H1 (cell line): ENCODE measurements at regions not wholly inside any gene's neighbourhood (a gene's known extent, or its start where the extent isn't known, plus 50 kb on each side); places are given as distances from the start of the nearest gene placed in this dataset.

Experiments
- CTCF ChIA-PET: fragments of 300-600 bp; sonication (Branson Sonifier 250); formaldehyde crosslinking; loops from one replicate; lab custom pipeline; 2021; ENCODE audit not compliant: partially characterized antibody; lab: Charles Lee
- POLR2A ChIA-PET: fragments of 300-600 bp; sonication (Branson Sonifier 250); formaldehyde crosslinking; loops from one replicate; lab custom pipeline; 2021; ENCODE audit warnings: inconsistent platforms; ENCODE audit not compliant: partially characterized antibody; lab: Charles Lee
- DNase-seq, 2 experiments: peaks; one replicate each; pipeline versions ENCODE4 v3.0.0 to v3.0.0-alpha.2; 2010 to 2022; ENCODE audit warnings: low spot score in 2 of 2, low read depth in 1 of 2, mixed read lengths in 1 of 2
- FAIRE-seq: peaks from 2 replicates; lab custom pipeline; 2011; peaks lifted over from hg19 to GRCh38; lab: Jason Lieb, UNC
- H2AFZ ChIP-seq: 2 replicates; pipeline ENCODE4 v1.8.1; 2012; ENCODE audit warnings: low read length, inconsistent platforms
- H2AK5ac ChIP-seq: 2 replicates; pipeline ENCODE4 v1.6.1; 2013; ENCODE audit warnings: low read depth, low read length
- H2BK120ac ChIP-seq: replicated peaks from 2 replicates; pipeline ENCODE3; 2013; ENCODE audit warnings: low read depth, low read length, inconsistent platforms
- H2BK12ac ChIP-seq: 2 replicates; pipeline ENCODE4 v1.6.1; 2013; ENCODE audit warnings: low read depth, low read length
- H2BK15ac ChIP-seq: 2 replicates; pipeline ENCODE4 v1.6.1; 2013; ENCODE audit warnings: low read length
- H2BK20ac ChIP-seq: 2 replicates; pipeline ENCODE4 v1.6.1; 2013; ENCODE audit warnings: low read length
- H2BK5ac ChIP-seq: 2 replicates; pipeline ENCODE4 v1.6.1; 2013; ENCODE audit warnings: low read depth, low read length
- H3K14ac ChIP-seq: 2 replicates; pipeline ENCODE4 v1.6.1; 2013; ENCODE audit warnings: inconsistent platforms; ENCODE audit not compliant: insufficient read length
- H3K18ac ChIP-seq: 2 replicates; pipeline ENCODE4 v1.6.1; 2013; ENCODE audit warnings: low read length; ENCODE audit errors: extremely low read depth
- H3K23ac ChIP-seq: 2 replicates; pipeline ENCODE4 v1.6.1; 2013; ENCODE audit warnings: inconsistent platforms; ENCODE audit not compliant: insufficient read length
- H3K23me2 ChIP-seq: 2 replicates; pipeline ENCODE4 v1.6.1; 2013; ENCODE audit warnings: low read depth, low read length
- H3K27ac ChIP-seq: 2 replicates; pipeline ENCODE4 v1.6.1; 2011; ENCODE audit warnings: low read depth, low read length, inconsistent platforms
- H3K27me3 ChIP-seq, 4 experiments: replicated peaks in 1 of 4; 1 replicate in 1 of 4; 2 replicates in 3 of 4; pipeline versions ENCODE4 v1.6.1 to v1.8.1; 2011 to 2013; ENCODE audit warnings: low read length in 3 of 4, mild to moderate bottlenecking in 3 of 4, inconsistent platforms in 2 of 4, mixed read lengths in 2 of 4, moderate library complexity in 1 of 4; ENCODE audit not compliant: control insufficient read depth in 3 of 4, insufficient read depth in 3 of 4; ENCODE audit errors: extremely low read depth in 1 of 4
- H3K36me3 ChIP-seq, 4 experiments: 2 replicates each; pipeline versions ENCODE4 v1.6.1 to v1.8.1; 2011 to 2013; ENCODE audit warnings: mild to moderate bottlenecking in 4 of 4, low read length in 3 of 4, moderate library complexity in 2 of 4, control low read depth in 1 of 4, inconsistent platforms in 1 of 4; ENCODE audit not compliant: insufficient read depth in 4 of 4, control insufficient read depth in 2 of 4
- H3K4ac ChIP-seq: replicated peaks from 2 replicates; pipeline ENCODE3; 2013; ENCODE audit warnings: low read length, low read depth, mixed read lengths, inconsistent platforms; ENCODE audit not compliant: insufficient read length
- H3K4me1 ChIP-seq, 4 experiments: replicated peaks in 1 of 4; 1 replicate in 1 of 4; 2 replicates in 3 of 4; pipeline versions ENCODE4 v1.6.1 to v1.8.1; 2011 to 2013; ENCODE audit warnings: low read length in 3 of 4, inconsistent platforms in 2 of 4, mixed read lengths in 1 of 4; ENCODE audit not compliant: insufficient read depth in 4 of 4, control insufficient read depth in 3 of 4
- H3K4me2 ChIP-seq, 2 experiments: 2 replicates each; pipeline versions ENCODE4 v1.6.1 to v1.8.1; 2011 to 2013; ENCODE audit warnings: low read depth in 2 of 2, low read length in 2 of 2, control low read depth in 1 of 2, inconsistent platforms in 1 of 2, mild to moderate bottlenecking in 1 of 2; ENCODE audit not compliant: insufficient read depth in 1 of 2
- H3K4me3 ChIP-seq, 4 experiments: fragments of 200-600, 300-600 bp in 1 of 4; sonication (generic), shearing (Covaris generic), sonication (Bioruptor Twin) in 1 of 4; 2 replicates each; pipeline versions ENCODE4 v1.5.1 to v1.8.1; 2011 to 2016; ENCODE audit warnings: low read length in 4 of 4, low read depth in 3 of 4, control low read depth in 2 of 4, inconsistent platforms in 2 of 4, mild to moderate bottlenecking in 2 of 4, mixed read lengths in 1 of 4, moderate library complexity in 1 of 4; ENCODE audit not compliant: insufficient read depth in 2 of 4; ENCODE audit errors: extremely low read depth in 1 of 4
- H3K56ac ChIP-seq: replicated peaks from 2 replicates; pipeline ENCODE3; 2013; ENCODE audit warnings: low read depth, mild to moderate bottlenecking, mixed read lengths, low read length, inconsistent platforms; ENCODE audit not compliant: insufficient read length
- H3K79me1 ChIP-seq: 2 replicates; pipeline ENCODE4 v1.6.1; 2013; ENCODE audit warnings: low read depth, low read length, control low read depth
- H3K79me2 ChIP-seq, 2 experiments: 2 replicates each; pipeline versions ENCODE4 v1.6.1 to v1.8.1; 2012 to 2013; ENCODE audit warnings: low read length in 2 of 2, mild to moderate bottlenecking in 2 of 2, inconsistent platforms in 1 of 2; ENCODE audit not compliant: insufficient read depth in 2 of 2, control insufficient read depth in 1 of 2
- H3K9ac ChIP-seq, 4 experiments: replicated peaks in 1 of 4; 1 replicate in 1 of 4; 2 replicates in 3 of 4; pipeline versions ENCODE4 v1.6.1 to v1.8.1; 2011 to 2013; ENCODE audit warnings: low read depth in 3 of 4, low read length in 3 of 4, control low read depth in 2 of 4, mild to moderate bottlenecking in 2 of 4, moderate library complexity in 2 of 4, inconsistent platforms in 1 of 4; ENCODE audit errors: extremely low read depth in 1 of 4
- H3K9me3 ChIP-seq, 2 experiments: 2 replicates each; pipeline versions ENCODE4 v1.6.1 to v1.8.1; 2012 to 2013; ENCODE audit warnings: mild to moderate bottlenecking in 2 of 2, moderate library complexity in 2 of 2, control low read depth in 1 of 2, inconsistent platforms in 1 of 2, low read depth in 1 of 2, low read length in 1 of 2, mixed read lengths in 1 of 2; ENCODE audit not compliant: insufficient read depth in 2 of 2
- H4K20me1 ChIP-seq, 2 experiments: replicated peaks in 1 of 2; 2 replicates each; pipeline versions ENCODE3 to v1.8.1; 2011 to 2013; ENCODE audit warnings: inconsistent platforms in 2 of 2, low read length in 2 of 2, mild to moderate bottlenecking in 1 of 2; ENCODE audit not compliant: insufficient read depth in 2 of 2, control insufficient read depth in 1 of 2
- H4K5ac ChIP-seq: 2 replicates; pipeline ENCODE4 v1.6.1; 2013; ENCODE audit warnings: low read length, low read depth, mixed read lengths, inconsistent platforms; ENCODE audit not compliant: insufficient read length
- H4K8ac ChIP-seq: 2 replicates; pipeline ENCODE4 v1.8.0; 2013; ENCODE audit warnings: mild to moderate bottlenecking, moderate library complexity, low read length, inconsistent platforms; ENCODE audit not compliant: insufficient read depth; ENCODE audit errors: extremely low read depth
- H4K91ac ChIP-seq: replicated peaks from 2 replicates; pipeline ENCODE3; 2013; ENCODE audit warnings: low read length, mixed read lengths, inconsistent platforms; ENCODE audit not compliant: insufficient read length
- BCL11A ChIP-seq, 2 experiments: IDR thresholded peaks; one replicate each; pipeline ENCODE4 v1.6.1; 2011; ENCODE audit warnings: low read depth in 2 of 2, low read length in 2 of 2, mild to moderate bottlenecking in 2 of 2
- CBX8 ChIP-seq: fragments of 300-800, 300-1000 bp; sonication (generic); IDR thresholded peaks from 2 replicates; pipeline ENCODE4 v1.7.1; 2016; ENCODE audit warnings: low read depth, low read length, borderline replicate concordance
- CEBPB ChIP-seq: IDR thresholded peaks from 2 replicates; pipeline ENCODE4 v1.6.1; 2012; ENCODE audit warnings: low read depth, low read length
- CHD2 ChIP-seq: IDR thresholded peaks from 2 replicates; pipeline ENCODE4 v1.6.1; 2012; ENCODE audit warnings: low read length, improper control_type of control experiment
- EP300 ChIP-seq, 2 experiments: IDR thresholded peaks; 1 replicate in 1 of 2; 2 replicates in 1 of 2; pipeline ENCODE4 v1.6.1; 2011 to 2012; ENCODE audit warnings: low read depth in 2 of 2, low read length in 2 of 2, mild to moderate bottlenecking in 2 of 2, borderline replicate concordance in 1 of 2, inconsistent platforms in 1 of 2, moderate library complexity in 1 of 2
- EZH2 ChIP-seq: fragments of 200-600 bp; sonication (generic); IDR thresholded peaks from 2 replicates; pipeline ENCODE4 v1.7.1; 2012; ENCODE audit warnings: low read depth, mild to moderate bottlenecking, moderate library complexity, low read length, inconsistent platforms; ENCODE audit not compliant: severe bottlenecking
- JUN ChIP-seq: IDR thresholded peaks from 2 replicates; pipeline ENCODE4 v1.6.1; 2011; ENCODE audit warnings: low read depth, mild to moderate bottlenecking, improper control_type of control experiment, low read length
- NRF1 ChIP-seq: IDR thresholded peaks from 2 replicates; pipeline ENCODE4 v1.6.1; 2011; ENCODE audit warnings: mild to moderate bottlenecking, low read depth, low read length, improper control_type of control experiment
- POU5F1 ChIP-seq: IDR thresholded peaks from 2 replicates; pipeline ENCODE4 v1.6.1; 2011; ENCODE audit warnings: low read depth, mild to moderate bottlenecking, low read length, moderate library complexity
- RAD21 ChIP-seq, 2 experiments: IDR thresholded peaks in 1 of 2; conservative IDR thresholded peaks in 1 of 2; 2 replicates each; pipeline ENCODE4 v1.6.1; 2011; ENCODE audit warnings: low read depth in 2 of 2, low read length in 2 of 2, improper control_type of control experiment in 1 of 2, inconsistent platforms in 1 of 2, mild to moderate bottlenecking in 1 of 2, moderate library complexity in 1 of 2
- RBBP5 ChIP-seq: IDR thresholded peaks from 2 replicates; pipeline ENCODE4 v1.7.1; 2012; ENCODE audit warnings: low read depth, mild to moderate bottlenecking, inconsistent platforms, low read length, moderate library complexity, borderline replicate concordance
- SAP30 ChIP-seq: fragments of 300-600 bp; sonication (generic); IDR thresholded peaks from 2 replicates; pipeline ENCODE4 v1.7.1; 2012; ENCODE audit warnings: low read length, moderate library complexity, mild to moderate bottlenecking, inconsistent platforms; ENCODE audit not compliant: insufficient read depth, insufficient replicate concordance
- SIRT6 ChIP-seq: IDR thresholded peaks from one replicate; pipeline ENCODE4 v1.7.1; 2012; ENCODE audit warnings: low read length, inconsistent platforms
- WGBS, 2 experiments: shearing (Covaris generic) in 1 of 2; methylation state at CpG; one replicate each; pipeline versions ENCODE4 v1.1.6 to v1.1.7; 2013 to 2015; ENCODE audit warnings: low lambda C conversion rate in 2 of 2, mixed read lengths in 2 of 2, inconsistent platforms in 1 of 2, low coverage in 1 of 2, missing lambda C conversion rate in 1 of 2; ENCODE audit not compliant: insufficient replicate concordance in 2 of 2, insufficient coverage in 1 of 2, insufficient read length in 1 of 2; ENCODE audit errors: extremely low coverage in 1 of 2, missing lambda C conversion rate in 1 of 2; 5-methylcytosine and 5-hydroxymethylcytosine counted together

DNA sequence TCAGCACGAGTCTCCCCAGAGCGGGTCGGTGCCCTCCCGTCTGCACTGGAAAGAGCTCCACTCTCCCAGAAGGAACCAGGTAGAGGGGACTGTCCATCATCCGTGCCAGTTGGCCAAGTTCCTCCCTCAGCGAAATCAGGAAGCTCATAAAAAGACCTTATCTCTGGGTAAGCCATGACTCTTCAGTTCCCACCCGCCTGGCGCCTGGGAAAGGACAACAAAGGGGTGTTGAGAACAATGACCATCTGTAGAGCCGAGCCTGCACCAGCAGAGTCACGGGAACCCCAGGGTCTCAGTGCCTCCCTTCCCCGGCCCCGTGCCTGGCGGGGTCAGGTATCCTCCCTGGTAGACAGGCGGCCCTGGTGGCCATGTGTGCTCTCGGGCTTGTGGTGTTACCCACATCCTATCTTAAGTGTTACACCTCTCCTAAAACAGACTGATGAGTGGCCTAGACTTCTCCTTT lies 190.7 kb downstream of the AXIN2 start:
- H3K27ac ChIP-seq = no peak overlapping the region
- H2BK5ac ChIP-seq = no peak overlapping the region
- H3K27me3 ChIP-seq = no peaks in the 10 kb centered on the region
- no peak overlapping the region for H3K56ac ChIP-seq
- no peaks in the 10 kb centered on the region for H4K20me1 ChIP-seq
- no peak overlapping the region for H2AK5ac ChIP-seq
- no peak for FAIRE-seq
- no peak overlapping the region for H2BK20ac ChIP-seq
- no peak overlapping the region for H3K18ac ChIP-seq
- no peaks in the 10 kb centered on the region for H3K23me2 ChIP-seq
- TF ChIP-seq JUN (no peak), EZH2 (no peak), CHD2 (no peak), RAD21 (IDR thresholded peaks at IDR 0.05 in 1 of 2, conservative IDR thresholded peaks at IDR 0.05 in 1 of 2; ENCODE audit: low read depth in 2 of 2, low read length in 2 of 2) (no peak), BCL11A (IDR thresholded peaks at IDR 0.05; ENCODE audit: low read depth in 2 of 2, low read length in 2 of 2) (no peak), CEBPB (no peak), POU5F1 (no peak), RBBP5 (no peak), EP300 (IDR thresholded peaks at IDR 0.05; ENCODE audit: borderline replicate concordance in 1 of 2, low read depth in 2 of 2, low read length in 2 of 2) (no peak), SIRT6 (no peak), SAP30 (no peak), NRF1 (no peak), CBX8 (no peak)
- POLR2A ChIA-PET = no interaction called here
- H3K9me3 ChIP-seq = no peaks in the 10 kb centered on the region
- H3K23ac ChIP-seq = no peak overlapping the region
- H4K5ac ChIP-seq = no peak overlapping the region
- no peak overlapping the region; the same call in 1 of the 2 replicates for H4K8ac ChIP-seq
- no peaks in the 10 kb centered on the region for H3K79me2 ChIP-seq
- H3K4ac ChIP-seq = no peak overlapping the region
- no peak overlapping the region for H2BK15ac ChIP-seq
- DNase-seq = no peak
- H3K9ac ChIP-seq = no peak overlapping the region
- no peak overlapping the region for H2AFZ ChIP-seq
- CTCF ChIA-PET = no interaction called here
- no peak overlapping the region for H3K4me3 ChIP-seq
- H3K36me3 ChIP-seq = no peaks in the 10 kb centered on the region
- no peak overlapping the region for H2BK12ac ChIP-seq
- no peak overlapping the region for H4K91ac ChIP-seq
- H3K4me2 ChIP-seq = no peak overlapping the region
- no peaks in the 10 kb centered on the region for H3K79me1 ChIP-seq
- no peaks in the 10 kb centered on the region for H3K4me1 ChIP-seq
- no peak overlapping the region for H3K14ac ChIP-seq
- 91% methylated on average over 15 of the region's 15 CpGs; no CpG with 5 or more reads in 1 of the 2 experiments for WGBS, 2 experiments
- no peak overlapping the region for H2BK120ac ChIP-seq
